H1 (cell line): ENCODE measurements at regions not wholly inside any gene's neighbourhood (a gene's known extent, or its start where the extent isn't known, plus 50 kb on each side); places are given as distances from the start of the nearest gene placed in this dataset.

Source experiments
- CBX8 ChIP-seq: fragments of 300-800, 300-1000 bp; sonication (generic); IDR thresholded peaks from 2 replicates; pipeline ENCODE4 v1.7.1; 2016; ENCODE audit warnings: low read depth, low read length, borderline replicate concordance
- EGR1 ChIP-seq: IDR thresholded peaks from 2 replicates; pipeline ENCODE4 v1.6.1; 2011; ENCODE audit warnings: low read depth, low read length, borderline replicate concordance
- EP300 ChIP-seq, 2 experiments: IDR thresholded peaks; 1 replicate in 1 of 2; 2 replicates in 1 of 2; pipeline ENCODE4 v1.6.1; 2011 to 2012; ENCODE audit warnings: low read depth in 2 of 2, low read length in 2 of 2, mild to moderate bottlenecking in 2 of 2, borderline replicate concordance in 1 of 2, inconsistent platforms in 1 of 2, moderate library complexity in 1 of 2
- GABPA ChIP-seq: IDR thresholded peaks from 2 replicates; pipeline ENCODE4 v1.6.1; 2011; ENCODE audit warnings: mild to moderate bottlenecking, low read length, moderate library complexity, borderline replicate concordance; ENCODE audit not compliant: insufficient read depth
- MAX ChIP-seq: IDR thresholded peaks from 2 replicates; pipeline ENCODE4 v1.6.1; 2012; ENCODE audit warnings: inconsistent platforms
- RAD21 ChIP-seq, 2 experiments: IDR thresholded peaks in 1 of 2; conservative IDR thresholded peaks in 1 of 2; 2 replicates each; pipeline ENCODE4 v1.6.1; 2011; ENCODE audit warnings: low read depth in 2 of 2, low read length in 2 of 2, improper control_type of control experiment in 1 of 2, inconsistent platforms in 1 of 2, mild to moderate bottlenecking in 1 of 2, moderate library complexity in 1 of 2
- RBBP5 ChIP-seq: IDR thresholded peaks from 2 replicates; pipeline ENCODE4 v1.7.1; 2012; ENCODE audit warnings: low read depth, mild to moderate bottlenecking, inconsistent platforms, low read length, moderate library complexity, borderline replicate concordance
- TCF12 ChIP-seq: IDR thresholded peaks from 2 replicates; pipeline ENCODE4 v1.6.1; 2011; ENCODE audit warnings: low read depth, mild to moderate bottlenecking, low read length
- TEAD4 ChIP-seq: IDR thresholded peaks from 2 replicates; pipeline ENCODE4 v1.6.1; 2012; ENCODE audit warnings: low read depth, low read length, inconsistent platforms, mixed read lengths

- TF ChIP-seq EP300 (IDR thresholded peaks at IDR 0.05; ENCODE audit: borderline replicate concordance in 1 of 2, low read depth in 2 of 2, low read length in 2 of 2) (0 out of 3 replicates have a peak, but pooled peaks of 1 of the 2 experiments have one; percentile 55), TEAD4 (0 out of 2 replicates have a peak, but pooled peaks have one; percentile 11), RBBP5 (peak; percentile 72; the same call in 1 of the 2 replicates), CBX8 (no peak), EGR1 (no peak), RAD21 (IDR thresholded peaks at IDR 0.05 in 1 of 2, conservative IDR thresholded peaks at IDR 0.05 in 1 of 2; ENCODE audit: low read depth in 2 of 2, low read length in 2 of 2) (peak in 1 of 2 experiments; percentile 23; a peak in 2 of 4 replicates), MAX (peak; percentile 43), TCF12 (0 out of 2 replicates have a peak, but pooled peaks have one; percentile 29), GABPA (no peak)
Observed at GRCh38 chr1:234760303-234760723, 150.3 kb upstream of the IRF2BP2 start (continued).
